ENCODE measurements at regions not wholly inside any gene's neighbourhood (a gene's known extent, or its start where the extent isn't known, plus 50 kb on each side); places are given as distances from the start of the nearest gene placed in this dataset.

DNA sequence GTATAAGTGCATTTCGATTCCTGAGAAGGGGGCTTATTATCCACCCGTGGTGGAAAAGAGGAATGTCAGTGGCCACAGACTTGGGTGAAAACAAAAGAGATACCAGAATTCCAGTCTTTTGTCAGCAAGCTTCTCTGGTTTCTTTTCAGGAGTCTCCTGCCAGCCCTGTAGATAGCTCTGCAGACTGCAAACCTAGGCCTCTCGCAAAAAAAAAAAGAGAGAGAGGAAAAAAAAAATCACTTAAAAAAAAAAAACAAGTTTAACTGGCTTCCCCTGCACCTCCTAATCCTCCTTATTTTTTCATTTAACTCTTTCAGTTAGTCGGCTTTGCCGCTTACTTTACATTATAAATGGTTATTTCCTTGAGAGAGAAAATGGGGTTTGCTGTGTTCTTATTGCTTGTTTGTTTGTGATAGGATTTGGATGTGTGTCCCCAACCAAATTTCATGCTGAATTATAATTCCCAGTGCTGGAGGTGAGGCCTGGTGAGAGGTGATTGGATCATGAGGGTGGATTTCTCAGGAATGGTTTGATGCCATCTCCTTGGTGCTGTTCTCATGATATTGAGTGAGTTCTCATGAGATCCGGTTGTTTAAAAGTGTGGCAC, 170.0 kb downstream of the BCL11B start:
- TF ChIP-seq, protein P1, sequence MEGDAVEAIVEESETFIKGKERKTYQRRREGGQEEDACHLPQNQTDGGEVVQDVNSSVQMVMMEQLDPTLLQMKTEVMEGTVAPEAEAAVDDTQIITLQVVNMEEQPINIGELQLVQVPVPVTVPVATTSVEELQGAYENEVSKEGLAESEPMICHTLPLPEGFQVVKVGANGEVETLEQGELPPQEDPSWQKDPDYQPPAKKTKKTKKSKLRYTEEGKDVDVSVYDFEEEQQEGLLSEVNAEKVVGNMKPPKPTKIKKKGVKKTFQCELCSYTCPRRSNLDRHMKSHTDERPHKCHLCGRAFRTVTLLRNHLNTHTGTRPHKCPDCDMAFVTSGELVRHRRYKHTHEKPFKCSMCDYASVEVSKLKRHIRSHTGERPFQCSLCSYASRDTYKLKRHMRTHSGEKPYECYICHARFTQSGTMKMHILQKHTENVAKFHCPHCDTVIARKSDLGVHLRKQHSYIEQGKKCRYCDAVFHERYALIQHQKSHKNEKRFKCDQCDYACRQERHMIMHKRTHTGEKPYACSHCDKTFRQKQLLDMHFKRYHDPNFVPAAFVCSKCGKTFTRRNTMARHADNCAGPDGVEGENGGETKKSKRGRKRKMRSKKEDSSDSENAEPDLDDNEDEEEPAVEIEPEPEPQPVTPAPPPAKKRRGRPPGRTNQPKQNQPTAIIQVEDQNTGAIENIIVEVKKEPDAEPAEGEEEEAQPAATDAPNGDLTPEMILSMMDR (conservative IDR thresholded peaks at IDR 0.05; ENCODE audit: low read depth, low read length): no peak
- TF ChIP-seq, protein P2, sequence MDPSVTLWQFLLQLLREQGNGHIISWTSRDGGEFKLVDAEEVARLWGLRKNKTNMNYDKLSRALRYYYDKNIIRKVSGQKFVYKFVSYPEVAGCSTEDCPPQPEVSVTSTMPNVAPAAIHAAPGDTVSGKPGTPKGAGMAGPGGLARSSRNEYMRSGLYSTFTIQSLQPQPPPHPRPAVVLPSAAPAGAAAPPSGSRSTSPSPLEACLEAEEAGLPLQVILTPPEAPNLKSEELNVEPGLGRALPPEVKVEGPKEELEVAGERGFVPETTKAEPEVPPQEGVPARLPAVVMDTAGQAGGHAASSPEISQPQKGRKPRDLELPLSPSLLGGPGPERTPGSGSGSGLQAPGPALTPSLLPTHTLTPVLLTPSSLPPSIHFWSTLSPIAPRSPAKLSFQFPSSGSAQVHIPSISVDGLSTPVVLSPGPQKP (IDR thresholded peaks at IDR 0.05; ENCODE audit: borderline replicate concordance, low read depth, low read length): no peak
- no peak for TF ChIP-seq BHLHE40 (IDR thresholded peaks at IDR 0.05; ENCODE audit: low read depth, low read length)
- no peak for TF ChIP-seq MAZ (IDR thresholded peaks at IDR 0.05; ENCODE audit: borderline replicate concordance, low read depth, low read length)
- TF ChIP-seq POLR2A (IDR thresholded peaks at IDR 0.05; ENCODE audit: low read depth, low read length): no peak
- no peak for TF ChIP-seq USF2 (IDR thresholded peaks at IDR 0.05; ENCODE audit: low read depth, low read length)
- TF ChIP-seq RAD21 (IDR thresholded peaks at IDR 0.05; ENCODE audit: low read length): no peak
- TF ChIP-seq CHD1 (IDR thresholded peaks at IDR 0.05; ENCODE audit: low read depth, low read length): no peak
- no peak for TF ChIP-seq MAFK (IDR thresholded peaks at IDR 0.05; ENCODE audit: low read depth, low read length)
- TF ChIP-seq CEBPB (IDR thresholded peaks at IDR 0.05; ENCODE audit: low read depth, low read length): no peak
- TF ChIP-seq RCOR1 (IDR thresholded peaks at IDR 0.05; ENCODE audit: insufficient replicate concordance, low read length): no peak
- TF ChIP-seq SMC3 (IDR thresholded peaks at IDR 0.05; ENCODE audit: low read depth, low read length): no peak
- TF ChIP-seq MXI1 (IDR thresholded peaks at IDR 0.05; ENCODE audit: borderline replicate concordance, low read depth, low read length): no peak
- TF ChIP-seq NFE2L2 (IDR thresholded peaks at IDR 0.05; ENCODE audit: low read depth, low read length): no peak

Measured in IMR-90 (cell line).